Activated T-helper 2 cell treated with anti-CD3 and anti-CD28 coated beads, Interferon-gamma antibody, Interleukin-2, Interleukin-4, amounts not matched to agents 10 μg/mL and 5 μg/mL and 100 μg/mL, durations not matched to agents 14 hours and 24 hours and 36 hours (primary cell): ENCODE measurements at regions not wholly inside any gene's neighbourhood (a gene's known extent, or its start where the extent isn't known, plus 50 kb on each side); places are given as distances from the start of the nearest gene placed in this dataset.

Experiments used
- DNase-seq: peaks from one replicate; pipeline ENCODE4 v3.0.0; 2021; ENCODE audit warnings: low spot score
- H3K27ac Mint-ChIP-seq: one replicate; pipeline ENCODE4 v1.8.0; 2021; ENCODE audit warnings: mixed read lengths
- H3K27me3 Mint-ChIP-seq: one replicate; pipeline ENCODE4 v1.8.0; 2021; ENCODE audit warnings: low read depth, mixed read lengths
- H3K36me3 Mint-ChIP-seq: one replicate; pipeline ENCODE4 v1.8.0; 2021; ENCODE audit warnings: low read depth, mixed read lengths
- H3K4me1 Mint-ChIP-seq: one replicate; pipeline ENCODE4 v1.8.0; 2021; ENCODE audit warnings: low read depth, mixed read lengths
- H3K4me3 Mint-ChIP-seq: one replicate; pipeline ENCODE4 v1.8.0; 2021; ENCODE audit warnings: low read depth, mild to moderate bottlenecking, moderate library complexity, mixed read lengths
- H3K9me3 Mint-ChIP-seq: one replicate; pipeline ENCODE4 v1.8.0; 2021; ENCODE audit warnings: mixed read lengths
- intact Hi-C: fragments of 100-400 bp; cut with micrococcal nuclease; formaldehyde crosslinking; loops from one replicate; pipeline ENCODE4 v1.15.1; 2023

GRCh38 chr14:94679937-94680861, 68.0 kb downstream of the SERPINA3 start:
- Mint-ChIP-seq H3K9me3 (no peaks in the 10 kb centered on the region), H3K4me1 (no peaks in the 10 kb centered on the region), H3K27ac (no peak overlapping the region), H3K27me3 (no peaks in the 10 kb centered on the region), H3K36me3 (no peaks in the 10 kb centered on the region), H3K4me3 (no peak overlapping the region)
- no peak for DNase-seq
- intact Hi-C loops = loop anchor here (10.0 kb wide), 1 partner anchor 415 kb away; no protein-coding TSS in a partner anchor

DNA sequence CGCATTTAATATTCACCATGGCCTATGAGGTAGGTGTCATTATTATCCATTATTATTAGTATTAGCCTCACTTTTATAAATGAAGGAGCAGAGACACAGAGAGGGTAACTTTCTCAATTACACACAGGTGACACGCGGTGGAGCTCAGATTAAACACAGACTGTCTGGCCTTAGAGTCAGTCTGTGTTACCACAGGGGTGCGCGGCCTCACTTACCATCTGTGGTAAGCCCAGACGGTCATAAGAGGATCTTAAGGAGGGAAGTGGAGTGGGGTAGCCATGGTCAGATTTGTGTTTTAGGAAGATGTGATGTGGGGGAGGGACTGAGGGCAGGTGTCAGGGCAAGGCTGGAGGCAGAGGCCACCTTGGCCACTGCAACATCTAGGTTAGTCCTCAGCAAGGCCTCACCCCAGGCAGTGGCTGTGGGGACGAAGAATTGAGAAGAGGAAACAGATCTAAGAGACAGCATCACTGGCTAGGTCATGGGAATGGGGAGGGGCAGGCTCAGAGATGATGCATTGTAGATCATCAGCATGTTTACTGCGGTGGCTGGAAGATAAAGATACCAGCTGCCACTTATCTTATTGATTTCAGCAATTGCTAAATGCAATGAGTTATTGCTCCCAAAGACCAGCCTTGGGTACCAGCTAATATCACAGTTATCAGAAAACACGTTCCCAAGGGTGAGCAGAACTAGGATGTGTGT, 67.1 kb downstream of the SERPINA3 start:
- Mint-ChIP-seq H3K27me3 (no peaks in the 10 kb centered on the region), H3K9me3 (no peaks in the 10 kb centered on the region), H3K27ac (no peak overlapping the region), H3K4me3 (no peak overlapping the region), H3K4me1 (no peaks in the 10 kb centered on the region), H3K36me3 (no peaks in the 10 kb centered on the region)
- no peak for DNase-seq
- intact Hi-C loops = no loop called here

DNA sequence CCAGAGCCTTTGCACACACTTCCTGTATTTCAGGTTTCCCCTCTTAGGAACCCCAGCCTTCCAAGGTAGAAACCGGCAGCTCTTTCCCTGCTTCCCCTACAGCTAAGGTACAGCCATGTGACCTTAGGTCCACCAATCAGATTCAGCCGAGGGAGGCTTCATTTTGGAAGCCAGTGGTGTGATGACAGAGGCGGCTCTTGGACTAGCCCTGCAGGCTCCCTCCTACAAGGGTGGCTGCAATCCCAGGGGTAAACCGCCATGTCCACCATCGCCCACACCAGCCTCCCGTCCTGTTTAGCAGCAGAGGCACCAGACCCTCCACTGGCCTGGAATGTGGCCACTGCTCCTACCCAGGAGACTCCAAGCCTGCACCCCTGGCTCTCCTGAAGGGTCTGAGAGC, 65.6 kb downstream of the SERPINA3 start:
- intact Hi-C loops = no loop called here
- H3K36me3 Mint-ChIP-seq = no peaks in the 10 kb centered on the region
- H3K4me1 Mint-ChIP-seq = no peaks in the 10 kb centered on the region
- no peak overlapping the region for H3K4me3 Mint-ChIP-seq
- H3K9me3 Mint-ChIP-seq = no peaks in the 10 kb centered on the region
- no peak for DNase-seq
- no peaks in the 10 kb centered on the region for H3K27me3 Mint-ChIP-seq
- H3K27ac Mint-ChIP-seq = no peak overlapping the region

DNA sequence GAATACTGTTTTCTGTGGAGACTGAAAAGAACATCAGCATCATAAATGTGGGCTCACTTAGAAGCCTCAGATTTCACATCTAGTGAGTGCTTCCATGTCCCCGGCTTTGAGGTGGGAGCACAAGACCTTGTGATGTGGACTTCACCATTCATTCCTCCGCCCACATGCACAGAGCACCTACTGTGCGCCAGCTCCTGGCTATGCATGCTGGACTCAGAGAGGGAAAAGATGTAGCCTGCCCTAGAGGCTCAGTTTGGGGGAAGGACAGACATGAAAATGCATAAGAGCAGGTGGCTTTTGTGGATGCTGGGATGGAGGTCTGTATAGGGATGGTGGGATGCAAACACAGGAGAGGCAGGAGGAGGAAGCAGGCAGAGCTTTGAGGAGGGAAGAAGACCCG, 65.0 kb downstream of the SERPINA3 start:
- no peaks in the 10 kb centered on the region for H3K9me3 Mint-ChIP-seq
- H3K4me1 Mint-ChIP-seq = no peaks in the 10 kb centered on the region
- no peak overlapping the region for H3K4me3 Mint-ChIP-seq
- no peaks in the 10 kb centered on the region for H3K36me3 Mint-ChIP-seq
- no peaks in the 10 kb centered on the region for H3K27me3 Mint-ChIP-seq
- intact Hi-C loops = no loop called here
- H3K27ac Mint-ChIP-seq = no peak overlapping the region
- no peak for DNase-seq

DNA sequence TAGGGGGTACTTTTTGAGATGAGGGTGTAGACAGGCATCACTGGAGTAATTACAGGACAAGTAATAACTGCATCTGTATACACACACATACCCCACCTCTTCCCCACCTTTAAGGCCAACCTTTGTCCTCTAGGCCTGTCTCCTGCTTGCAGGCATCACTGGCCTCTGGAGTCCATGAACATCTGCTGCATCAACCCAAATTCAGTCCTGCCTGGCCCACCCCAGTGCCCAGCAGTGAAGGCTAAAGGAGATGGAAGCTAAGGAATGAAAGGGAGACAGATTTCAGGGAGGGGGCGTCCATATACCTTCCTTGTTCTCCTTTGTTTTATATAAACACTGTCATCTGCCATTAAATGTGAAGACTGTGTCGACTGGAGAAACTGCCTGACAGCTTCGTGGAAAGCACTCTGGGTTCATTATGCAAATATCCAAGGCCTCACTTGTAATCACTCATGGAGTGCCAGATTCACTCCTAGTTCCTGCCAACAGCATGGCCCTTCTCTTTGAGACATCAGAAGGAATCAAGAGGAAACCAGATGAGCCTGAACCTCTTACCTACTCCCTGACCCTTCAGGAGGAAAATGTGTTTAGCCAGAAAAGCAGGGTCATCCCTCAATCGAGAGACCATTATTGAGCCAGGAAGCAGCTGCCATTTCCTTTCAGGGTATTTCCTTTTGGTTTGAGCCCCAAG, 64.4 kb downstream of the SERPINA3 start:
- Mint-ChIP-seq H3K9me3 (no peaks in the 10 kb centered on the region), H3K27ac (no peak overlapping the region), H3K36me3 (no peaks in the 10 kb centered on the region)

GRCh38 chr14:94675036-94675435, 62.8 kb downstream of the SERPINA3 start:
- H3K4me3 Mint-ChIP-seq = no peak overlapping the region
- intact Hi-C loops = no loop called here
- H3K36me3 Mint-ChIP-seq = no peaks in the 10 kb centered on the region
- no peak overlapping the region for H3K27ac Mint-ChIP-seq
- no peaks in the 10 kb centered on the region for H3K4me1 Mint-ChIP-seq
- no peak for DNase-seq
- H3K9me3 Mint-ChIP-seq = no peaks in the 10 kb centered on the region
- no peaks in the 10 kb centered on the region for H3K27me3 Mint-ChIP-seq

More for the DNA sequence above, 64.4 kb downstream of the SERPINA3 start:
- DNase-seq = no peak
- Mint-ChIP-seq H3K4me3 (no peak overlapping the region), H3K4me1 (no peaks in the 10 kb centered on the region), H3K27me3 (no peaks in the 10 kb centered on the region)
- intact Hi-C loops = no loop called here

DNA sequence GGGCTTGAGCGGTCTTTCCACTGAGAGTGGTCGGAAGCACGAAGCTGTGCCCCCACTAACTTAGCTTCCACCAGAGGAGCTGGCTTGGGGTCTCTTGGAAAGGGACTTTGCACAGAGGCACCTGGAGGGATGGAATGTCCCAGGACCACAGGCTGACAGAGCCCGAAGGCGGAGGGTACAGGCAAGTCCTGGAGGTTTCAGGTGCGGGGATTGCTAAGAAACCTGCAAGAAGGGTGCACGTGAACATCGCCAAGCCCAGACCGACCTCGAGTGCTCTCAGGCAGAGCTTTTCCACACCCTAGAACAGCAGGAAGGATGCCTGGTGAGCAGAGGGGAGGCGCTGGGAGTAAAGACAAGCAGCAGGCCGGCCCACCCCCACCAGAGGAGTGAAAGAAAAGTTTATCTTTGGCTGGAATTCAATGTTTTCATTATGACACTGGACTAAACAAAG, 61.6 kb downstream of the SERPINA3 start:
- no peak for DNase-seq
- H3K4me1 Mint-ChIP-seq = no peaks in the 10 kb centered on the region
- H3K27me3 Mint-ChIP-seq = no peaks in the 10 kb centered on the region
- intact Hi-C loops = no loop called here
- H3K9me3 Mint-ChIP-seq = no peaks in the 10 kb centered on the region
- no peak overlapping the region for H3K4me3 Mint-ChIP-seq
- H3K27ac Mint-ChIP-seq = no peak overlapping the region
- no peaks in the 10 kb centered on the region for H3K36me3 Mint-ChIP-seq
